SK-N-SH (cell line): ENCODE measurements at regions not wholly inside any gene's neighbourhood (a gene's known extent, or its start where the extent isn't known, plus 50 kb on each side); places are given as distances from the start of the nearest gene placed in this dataset.

ENCODE experiments used
- CTCF ChIA-PET: fragments of 300-600, 350-600 bp; formaldehyde crosslinking; extraction: SDS; loops from one replicate; lab custom pipeline; 2021; lab: Yijun Ruan, JAX
- POLR2A ChIA-PET: fragments of 350-600 bp; sonication (Branson Sonifier 250); formaldehyde crosslinking; extraction: SDS; loops from one replicate; lab custom pipeline; 2020; ENCODE audit warnings: antibody characterized with exemption, inconsistent platforms; lab: Yijun Ruan, JAX
- DNase-seq: peaks from one replicate; pipeline ENCODE4 v3.0.0; 2012
- H2AFZ ChIP-seq: fragments of 200-600 bp; sonication (generic); 2 replicates; pipeline ENCODE4 v1.8.1; 2016; ENCODE audit warnings: antibody characterized with exemption, mild to moderate bottlenecking, low read depth
- H3F3A ChIP-seq: fragments of 200-600 bp; sonication (generic); replicated peaks from 2 replicates; pipeline ENCODE3; 2016; ENCODE audit warnings: antibody characterized with exemption, mild to moderate bottlenecking; ENCODE audit not compliant: insufficient read depth
- H3K27ac ChIP-seq, 2 experiments: fragments of 200-500 bp in 1 of 2; fragments of 200-600 bp in 1 of 2; sonication (Bioruptor generic) in 1 of 2; sonication (generic), shearing (Covaris generic) in 1 of 2; 2 replicates each; pipeline versions ENCODE4 v1.5.1 to v1.6.1; 2014 to 2016; ENCODE audit warnings: low read depth in 2 of 2, inconsistent platforms in 1 of 2, low read length in 1 of 2, mild to moderate bottlenecking in 1 of 2, mixed read lengths in 1 of 2
- H3K27me3 ChIP-seq: fragments of 200-600 bp; sonication (generic), shearing (Covaris generic); 2 replicates; pipeline ENCODE4 v1.6.1; 2016; ENCODE audit warnings: mixed run types; ENCODE audit not compliant: insufficient read depth
- H3K36me3 ChIP-seq, 2 experiments: fragments of 200-500 bp in 1 of 2; fragments of 200-600 bp in 1 of 2; sonication (Bioruptor generic) in 1 of 2; sonication (generic) in 1 of 2; replicated peaks in 1 of 2; 2 replicates each; pipeline versions ENCODE3 to v1.5.1; 2014 to 2016; ENCODE audit warnings: low read length in 1 of 2, mild to moderate bottlenecking in 1 of 2; ENCODE audit not compliant: insufficient read depth in 2 of 2, control insufficient read depth in 1 of 2
- H3K4me1 ChIP-seq, 2 experiments: fragments of 200-500 bp in 1 of 2; fragments of 200-600 bp in 1 of 2; sonication (Bioruptor generic) in 1 of 2; sonication (generic), shearing (Covaris generic) in 1 of 2; 2 replicates each; pipeline versions ENCODE4 v1.5.1 to v1.6.1; 2014 to 2016; ENCODE audit warnings: low read depth in 1 of 2, low read length in 1 of 2, mixed run types in 1 of 2; ENCODE audit not compliant: insufficient read depth in 2 of 2, control insufficient read depth in 1 of 2
- H3K4me2 ChIP-seq: fragments of 200-600 bp; sonication (generic), shearing (Covaris generic); 2 replicates; pipeline ENCODE4 v1.6.1; 2017; ENCODE audit warnings: mixed run types
- H3K4me3 ChIP-seq, 2 experiments: fragments of 200-500 bp in 1 of 2; fragments of 200-600 bp in 1 of 2; sonication (Bioruptor generic) in 1 of 2; sonication (generic), shearing (Covaris generic) in 1 of 2; 2 replicates each; pipeline versions ENCODE4 v1.5.1 to v1.8.1; 2014 to 2016; ENCODE audit warnings: low read depth in 2 of 2, inconsistent platforms in 1 of 2, low read length in 1 of 2, mild to moderate bottlenecking in 1 of 2, mixed read lengths in 1 of 2, moderate library complexity in 1 of 2
- H3K79me2 ChIP-seq: fragments of 200-600 bp; sonication (generic); 2 replicates; pipeline ENCODE4 v1.8.1; 2017; ENCODE audit warnings: mild to moderate bottlenecking; ENCODE audit not compliant: insufficient read depth
- H3K9ac ChIP-seq: fragments of 200-600 bp; sonication (generic); 2 replicates; pipeline ENCODE4 v1.6.1; 2017; ENCODE audit warnings: mixed run types
- H3K9me2 ChIP-seq: fragments of 200-600 bp; sonication (generic); 2 replicates; pipeline ENCODE4 v1.6.1; 2017; ENCODE audit warnings: mixed run types
- H3K9me3 ChIP-seq: fragments of 200-600 bp; sonication (generic); 2 replicates; pipeline ENCODE4 v1.6.1; 2017; ENCODE audit warnings: mixed run types, mild to moderate bottlenecking, moderate library complexity
- H4K20me1 ChIP-seq: fragments of 200-600 bp; sonication (generic); 2 replicates; pipeline ENCODE4 v1.6.1; 2017; ENCODE audit warnings: mild to moderate bottlenecking, mixed run types; ENCODE audit not compliant: insufficient read depth
- CTCF ChIP-seq: fragments of 200-600 bp; sonication (generic); IDR thresholded peaks from 2 replicates; pipeline ENCODE4 v1.6.1; 2017; ENCODE audit warnings: antibody characterized with exemption, mild to moderate bottlenecking, moderate library complexity
- FOXJ3 ChIP-seq: sonication (generic); formaldehyde crosslinking; IDR thresholded peaks from 2 replicates; pipeline ENCODE4 v1.5.1; 2020; ENCODE audit warnings: mild to moderate bottlenecking, missing genetic modification reagents
- GABPA ChIP-seq: IDR thresholded peaks from 2 replicates; pipeline ENCODE4 v1.4.0; 2012; ENCODE audit warnings: low read depth, mild to moderate bottlenecking
- GATA2 ChIP-seq: sonication (generic); formaldehyde crosslinking; IDR thresholded peaks from 2 replicates; pipeline ENCODE4 v1.5.0; 2020; ENCODE audit warnings: mild to moderate bottlenecking, missing genetic modification reagents
- MXI1 ChIP-seq: IDR thresholded peaks from 2 replicates; pipeline ENCODE4 v1.6.1; 2012; ENCODE audit warnings: mild to moderate bottlenecking, low read depth, low read length, improper control_type of control experiment
- NRF1 ChIP-seq: IDR thresholded peaks from 2 replicates; pipeline ENCODE4 v1.6.1; 2012; ENCODE audit warnings: low read depth, mild to moderate bottlenecking, low read length
- RCOR1 ChIP-seq: fragments of 150-350 bp; IDR thresholded peaks from 2 replicates; pipeline ENCODE4 v1.6.1; 2017; ENCODE audit warnings: antibody characterized with exemption, low read length
- REST ChIP-seq: IDR thresholded peaks from 2 replicates; pipeline ENCODE4 v1.6.1; 2012; ENCODE audit warnings: mild to moderate bottlenecking, low read depth, low read length, moderate library complexity
- RFX5 ChIP-seq: IDR thresholded peaks from 2 replicates; pipeline ENCODE4 v1.6.1; 2012; ENCODE audit warnings: mild to moderate bottlenecking, improper control_type of control experiment, low read length
- RXRA ChIP-seq: IDR thresholded peaks from 2 replicates; pipeline ENCODE4 v1.4.0; 2012; ENCODE audit warnings: low read depth, mild to moderate bottlenecking, borderline replicate concordance
- SIN3A ChIP-seq: IDR thresholded peaks from 2 replicates; pipeline ENCODE4 v1.6.1; 2012; ENCODE audit warnings: low read depth, mild to moderate bottlenecking, low read length, moderate library complexity, borderline replicate concordance
- SMC3 ChIP-seq: IDR thresholded peaks from 2 replicates; pipeline ENCODE4 v1.6.1; 2012; ENCODE audit warnings: low read depth, low read length, improper control_type of control experiment
- TAF1 ChIP-seq: IDR thresholded peaks from 2 replicates; pipeline ENCODE4 v1.6.1; 2012; ENCODE audit warnings: low read depth, mild to moderate bottlenecking, low read length, moderate library complexity, borderline replicate concordance
- TCF12 ChIP-seq: IDR thresholded peaks from 2 replicates; pipeline ENCODE4 v1.4.0; 2012
- TEAD4 ChIP-seq: IDR thresholded peaks from 2 replicates; pipeline ENCODE4 v1.4.0; 2012; ENCODE audit warnings: mild to moderate bottlenecking, borderline replicate concordance; ENCODE audit not compliant: insufficient read depth
- USF2 ChIP-seq: fragments of 150-350 bp; IDR thresholded peaks from 2 replicates; pipeline ENCODE4 v1.6.1; 2017; ENCODE audit warnings: antibody characterized with exemption, low read length, low read depth, borderline replicate concordance
- YY1 ChIP-seq: IDR thresholded peaks from 2 replicates; pipeline ENCODE4 v1.4.0; 2012; ENCODE audit warnings: low read depth, mild to moderate bottlenecking
- WGBS: methylation state at CpG from one replicate; pipeline ENCODE4 v1.1.6; 2017; ENCODE audit warnings: low lambda C conversion rate; 5-methylcytosine and 5-hydroxymethylcytosine counted together
- TF ChIP-seq, protein P1 (sequence below): fragments of 150-350 bp; IDR thresholded peaks from 2 replicates; pipeline ENCODE4 v1.6.1; 2016; ENCODE audit warnings: mild to moderate bottlenecking, low read depth, low read length
- TF ChIP-seq, protein P2 (sequence below): IDR thresholded peaks from 2 replicates; pipeline ENCODE4 v1.4.0; 2012; ENCODE audit warnings: low read depth, borderline replicate concordance

GRCh38 chr3:18713577-18713951 lies 288.4 kb upstream of the SATB1 start (continued):
- TF ChIP-seq CTCF (no peak), REST (no peak), YY1 (no peak), MXI1 (no peak), RXRA (no peak), GABPA (no peak), SMC3 (no peak), RCOR1 (no peak), SIN3A (no peak), NRF1 (no peak)
- TF ChIP-seq, protein P1, sequence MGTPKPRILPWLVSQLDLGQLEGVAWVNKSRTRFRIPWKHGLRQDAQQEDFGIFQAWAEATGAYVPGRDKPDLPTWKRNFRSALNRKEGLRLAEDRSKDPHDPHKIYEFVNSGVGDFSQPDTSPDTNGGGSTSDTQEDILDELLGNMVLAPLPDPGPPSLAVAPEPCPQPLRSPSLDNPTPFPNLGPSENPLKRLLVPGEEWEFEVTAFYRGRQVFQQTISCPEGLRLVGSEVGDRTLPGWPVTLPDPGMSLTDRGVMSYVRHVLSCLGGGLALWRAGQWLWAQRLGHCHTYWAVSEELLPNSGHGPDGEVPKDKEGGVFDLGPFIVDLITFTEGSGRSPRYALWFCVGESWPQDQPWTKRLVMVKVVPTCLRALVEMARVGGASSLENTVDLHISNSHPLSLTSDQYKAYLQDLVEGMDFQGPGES = no peak

- no peak overlapping the region for H3K9ac ChIP-seq
- H3K4me2 ChIP-seq = no peak overlapping the region
- no peaks in the 10 kb centered on the region for H3K79me2 ChIP-seq
- H4K20me1 ChIP-seq = no peaks in the 10 kb centered on the region
- no peak overlapping the region for H3K4me3 ChIP-seq
- ChIA-PET POLR2A (no interaction called here), CTCF (no interaction called here)
- H2AFZ ChIP-seq = no peak overlapping the region
- H3K4me1 ChIP-seq = no peaks in the 10 kb centered on the region
- no peak overlapping the region for H3K27ac ChIP-seq
- DNase-seq = no peak
- H3K36me3 ChIP-seq = no peaks in the 10 kb centered on the region
- no peaks in the 10 kb centered on the region for H3K9me3 ChIP-seq
- H3K9me2 ChIP-seq = no peaks in the 10 kb centered on the region
- H3K27me3 ChIP-seq = no peaks in the 10 kb centered on the region
- WGBS = 67% methylated on average over 6 of the region's 6 CpGs
- H3F3A ChIP-seq = no peaks in the 10 kb centered on the region
- TF ChIP-seq, protein P2, sequence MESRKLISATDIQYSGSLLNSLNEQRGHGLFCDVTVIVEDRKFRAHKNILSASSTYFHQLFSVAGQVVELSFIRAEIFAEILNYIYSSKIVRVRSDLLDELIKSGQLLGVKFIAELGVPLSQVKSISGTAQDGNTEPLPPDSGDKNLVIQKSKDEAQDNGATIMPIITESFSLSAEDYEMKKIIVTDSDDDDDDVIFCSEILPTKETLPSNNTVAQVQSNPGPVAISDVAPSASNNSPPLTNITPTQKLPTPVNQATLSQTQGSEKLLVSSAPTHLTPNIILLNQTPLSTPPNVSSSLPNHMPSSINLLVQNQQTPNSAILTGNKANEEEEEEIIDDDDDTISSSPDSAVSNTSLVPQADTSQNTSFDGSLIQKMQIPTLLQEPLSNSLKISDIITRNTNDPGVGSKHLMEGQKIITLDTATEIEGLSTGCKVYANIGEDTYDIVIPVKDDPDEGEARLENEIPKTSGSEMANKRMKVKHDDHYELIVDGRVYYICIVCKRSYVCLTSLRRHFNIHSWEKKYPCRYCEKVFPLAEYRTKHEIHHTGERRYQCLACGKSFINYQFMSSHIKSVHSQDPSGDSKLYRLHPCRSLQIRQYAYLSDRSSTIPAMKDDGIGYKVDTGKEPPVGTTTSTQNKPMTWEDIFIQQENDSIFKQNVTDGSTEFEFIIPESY = no peak
- TF ChIP-seq USF2 (no peak), FOXJ3 (CRISPR knock-in tag) (no peak), SIN3A (no peak), TEAD4 (no peak), SMC3 (no peak), MXI1 (no peak), GABPA (no peak), GATA2 (CRISPR knock-in tag) (no peak), TCF12 (no peak), RFX5 (no peak), TAF1 (no peak)
- TF ChIP-seq, protein P1 = no peak
These were observed 287.8 kb upstream of the SATB1 start for GRCh38 chr3:18712713-18713576.
